ENCODE measurements at regions not wholly inside any gene's neighbourhood (a gene's known extent, or its start where the extent isn't known, plus 50 kb on each side); places are given as distances from the start of the nearest gene placed in this dataset.
"Not testable (repeated sequence)": the region's sequence is repeated elsewhere in the genome, so short reads cannot be mapped to it uniquely, and the experiment has no call there.

DNA sequence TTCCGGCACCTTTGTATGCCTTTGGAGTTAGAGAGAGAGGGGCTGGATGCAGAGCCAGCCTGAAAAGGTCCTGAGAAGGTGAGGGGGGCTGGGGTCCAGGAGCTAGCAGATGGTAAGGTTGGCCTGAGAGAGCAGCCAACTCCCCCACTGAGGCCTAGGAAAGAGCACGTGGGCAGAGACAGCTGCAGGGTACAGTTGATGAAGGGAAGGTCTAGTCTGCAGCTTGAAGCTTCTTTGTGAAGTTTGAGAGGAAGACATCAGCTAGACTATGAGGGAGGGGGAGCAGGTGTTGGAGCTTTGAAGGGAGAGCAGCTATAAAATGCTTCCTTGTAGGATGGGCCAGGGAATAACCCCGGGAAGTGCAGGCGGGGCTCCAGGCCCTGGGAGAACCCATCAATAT lies 289.3 kb upstream of the AMIGO2 start:
- TF ChIP-seq, protein P1, sequence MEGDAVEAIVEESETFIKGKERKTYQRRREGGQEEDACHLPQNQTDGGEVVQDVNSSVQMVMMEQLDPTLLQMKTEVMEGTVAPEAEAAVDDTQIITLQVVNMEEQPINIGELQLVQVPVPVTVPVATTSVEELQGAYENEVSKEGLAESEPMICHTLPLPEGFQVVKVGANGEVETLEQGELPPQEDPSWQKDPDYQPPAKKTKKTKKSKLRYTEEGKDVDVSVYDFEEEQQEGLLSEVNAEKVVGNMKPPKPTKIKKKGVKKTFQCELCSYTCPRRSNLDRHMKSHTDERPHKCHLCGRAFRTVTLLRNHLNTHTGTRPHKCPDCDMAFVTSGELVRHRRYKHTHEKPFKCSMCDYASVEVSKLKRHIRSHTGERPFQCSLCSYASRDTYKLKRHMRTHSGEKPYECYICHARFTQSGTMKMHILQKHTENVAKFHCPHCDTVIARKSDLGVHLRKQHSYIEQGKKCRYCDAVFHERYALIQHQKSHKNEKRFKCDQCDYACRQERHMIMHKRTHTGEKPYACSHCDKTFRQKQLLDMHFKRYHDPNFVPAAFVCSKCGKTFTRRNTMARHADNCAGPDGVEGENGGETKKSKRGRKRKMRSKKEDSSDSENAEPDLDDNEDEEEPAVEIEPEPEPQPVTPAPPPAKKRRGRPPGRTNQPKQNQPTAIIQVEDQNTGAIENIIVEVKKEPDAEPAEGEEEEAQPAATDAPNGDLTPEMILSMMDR (conservative IDR thresholded peaks at IDR 0.05; ENCODE audit: low read depth, low read length): no peak
- DNase-seq (ENCODE audit: low read depth): no peak
- H3K4me3 ChIP-seq (ENCODE audit: low read depth, low read length): no peak overlapping the region

DNA sequence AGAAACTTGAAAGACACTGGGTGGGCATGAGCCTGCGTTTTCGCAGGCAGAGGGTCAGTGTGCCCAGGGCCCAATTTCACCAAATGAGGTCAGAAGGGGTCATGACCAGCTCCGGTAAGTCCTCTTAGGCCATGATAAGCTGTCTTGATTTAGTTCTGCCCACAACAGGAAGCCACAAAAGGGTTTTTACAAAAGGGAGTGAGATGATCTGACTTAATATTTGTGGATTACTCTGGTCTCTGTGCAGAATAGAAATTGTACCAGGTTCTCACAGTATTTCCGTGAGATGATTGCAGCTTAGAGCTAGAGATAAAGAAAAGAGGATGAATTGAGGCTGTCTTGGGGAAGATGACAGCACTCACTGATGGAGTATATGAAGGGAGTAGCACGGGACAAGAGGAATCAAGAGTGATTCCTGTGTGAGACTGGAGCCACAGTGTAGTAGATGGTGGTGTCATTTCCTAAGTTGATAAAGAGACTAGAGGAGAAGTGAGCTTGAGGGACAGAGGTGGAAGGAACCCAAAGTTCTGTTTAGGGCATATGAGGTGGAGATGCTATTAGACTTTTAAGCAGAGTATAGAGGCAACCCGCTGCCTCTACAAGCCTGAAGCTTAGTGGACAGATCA lies 288.3 kb upstream of the AMIGO2 start:
- TF ChIP-seq, protein P1 (conservative IDR thresholded peaks at IDR 0.05; ENCODE audit: low read depth, low read length): no peak
- no peak for DNase-seq (ENCODE audit: low read depth)
- no peak overlapping the region for H3K4me3 ChIP-seq (ENCODE audit: low read depth, low read length)

DNA sequence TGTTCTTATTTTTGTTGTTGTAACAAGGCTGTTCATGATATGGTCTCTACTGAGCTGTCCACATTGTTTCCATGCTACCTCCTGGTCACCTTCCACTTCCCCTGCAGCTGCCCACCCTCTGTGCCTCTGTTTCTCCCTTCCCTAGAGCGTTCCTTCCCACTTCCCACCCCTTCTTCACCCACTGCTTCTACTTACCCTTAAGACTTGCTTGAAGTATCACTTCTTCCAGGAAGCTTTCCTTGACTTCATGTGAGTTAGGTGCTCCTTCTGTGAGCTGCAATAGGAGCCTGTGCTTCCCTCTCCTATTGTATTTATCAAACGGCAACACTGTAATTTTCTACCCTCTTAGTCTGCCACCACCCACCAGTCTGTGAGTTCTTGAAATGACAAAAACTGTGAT lies 286.8 kb upstream of the AMIGO2 start:
- TF ChIP-seq, protein P1 (conservative IDR thresholded peaks at IDR 0.05; ENCODE audit: low read depth, low read length): no peak
- no peak for DNase-seq (ENCODE audit: low read depth)
- H3K4me3 ChIP-seq (ENCODE audit: low read depth, low read length): no peak overlapping the region

DNA sequence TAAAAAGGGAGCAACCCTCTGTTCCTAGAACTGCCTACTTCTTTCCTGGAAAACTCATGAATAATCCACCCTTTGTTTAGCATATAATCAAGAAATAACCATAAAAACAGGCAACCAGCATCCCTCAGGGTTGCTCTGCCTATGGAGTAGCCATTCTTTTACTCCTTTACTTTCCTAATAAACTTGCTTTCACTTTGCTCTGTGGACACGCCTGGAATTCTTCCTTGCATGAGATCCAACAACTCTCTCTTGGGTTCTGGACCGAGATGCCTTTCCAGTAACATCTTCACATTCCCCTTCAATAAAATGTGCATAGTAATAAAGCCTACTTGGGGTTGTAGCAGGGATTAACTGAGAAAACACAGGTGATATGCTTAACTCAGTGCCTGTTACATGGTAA lies 286.4 kb upstream of the AMIGO2 start:
- DNase-seq (ENCODE audit: low read depth): no peak
- TF ChIP-seq, protein P1 (conservative IDR thresholded peaks at IDR 0.05; ENCODE audit: low read depth, low read length): no peak
- no peak overlapping the region for H3K4me3 ChIP-seq (ENCODE audit: low read depth, low read length)

DNA sequence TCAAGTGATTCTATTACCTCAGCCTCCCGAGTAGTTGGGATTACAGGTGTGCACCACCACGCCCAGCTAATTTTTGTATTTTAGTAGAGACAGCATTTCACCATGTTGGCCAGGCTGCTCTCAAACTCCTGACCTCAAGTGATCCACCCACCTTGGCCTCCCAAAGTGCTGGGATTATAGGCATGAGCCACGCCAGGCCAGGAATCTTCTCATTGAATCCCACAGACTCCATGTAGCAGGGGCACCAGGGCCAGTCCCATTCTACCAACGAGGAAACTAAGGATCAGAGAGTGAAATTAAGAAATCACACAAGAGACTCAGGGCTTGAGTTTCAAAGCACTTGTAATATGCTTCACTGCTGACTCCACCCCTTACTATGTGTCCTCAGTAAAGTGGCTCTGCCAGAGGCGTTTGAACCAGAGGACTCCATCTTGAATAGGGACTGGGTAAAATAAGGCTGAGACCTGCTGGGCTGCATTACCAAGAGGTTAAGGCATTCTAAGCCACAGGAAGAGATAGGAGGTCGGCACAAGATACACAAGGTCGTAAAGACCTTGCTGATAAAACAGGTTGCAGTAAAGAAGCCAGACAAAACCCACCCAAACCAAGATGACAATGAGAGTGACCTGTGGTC lies 285.8 kb upstream of the AMIGO2 start:
- DNase-seq (ENCODE audit: low read depth): not testable (repeated sequence)

DNA sequence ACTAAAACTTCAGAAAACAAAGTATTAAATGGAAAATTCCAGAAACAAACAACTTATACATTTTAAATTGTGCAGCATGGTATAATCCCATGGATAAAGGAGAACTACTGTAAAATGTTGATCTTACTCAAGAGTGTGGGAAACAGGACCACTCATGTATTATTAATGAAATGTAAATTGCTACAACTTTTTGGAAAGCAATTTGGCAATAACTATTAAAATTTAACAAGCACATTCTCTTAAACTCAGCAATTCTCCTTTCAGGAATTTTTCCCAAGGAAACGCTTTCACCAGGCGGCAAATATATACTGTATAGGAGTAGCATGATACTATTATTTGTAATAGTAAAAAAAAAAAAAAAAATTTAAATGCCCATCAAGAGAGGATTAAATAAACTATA lies 284.5 kb upstream of the AMIGO2 start:
- DNase-seq (ENCODE audit: low read depth): no peak
- H3K4me3 ChIP-seq (ENCODE audit: low read depth, low read length): no peak overlapping the region
- TF ChIP-seq, protein P1 (conservative IDR thresholded peaks at IDR 0.05; ENCODE audit: low read depth, low read length): no peak

More for the DNA sequence above, 285.8 kb upstream of the AMIGO2 start:
- H3K4me3 ChIP-seq (ENCODE audit: low read depth, low read length): not testable (repeated sequence)

DNA sequence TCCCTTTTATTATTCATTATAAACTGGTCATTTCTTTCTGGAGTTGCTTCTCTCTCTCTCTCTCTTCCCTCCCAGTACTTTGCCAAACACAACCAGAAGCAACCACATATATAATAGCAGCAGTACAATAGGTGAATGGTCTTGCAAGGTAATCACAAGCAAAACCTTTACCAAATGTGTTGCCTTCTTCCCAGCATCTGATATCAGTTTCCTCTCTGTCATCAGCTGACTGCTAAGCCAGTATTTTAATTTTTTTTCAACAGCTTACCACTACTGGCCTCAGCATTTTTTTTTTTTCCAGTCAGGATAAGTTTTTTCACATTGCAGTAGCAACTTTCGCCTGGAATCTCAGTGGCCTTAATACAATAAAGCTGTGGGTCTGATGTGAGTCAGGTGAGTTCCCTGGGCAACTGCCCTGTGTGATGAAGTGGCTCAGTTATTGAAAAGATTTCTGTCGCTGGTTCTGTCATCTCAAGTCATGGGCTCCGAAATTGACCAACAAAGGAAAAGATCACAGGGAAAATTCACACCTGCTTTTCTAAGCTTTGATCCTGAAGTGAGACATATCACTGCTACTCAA lies 282.5 kb upstream of the AMIGO2 start:
- TF ChIP-seq, protein P1 (conservative IDR thresholded peaks at IDR 0.05; ENCODE audit: low read depth, low read length): no peak
- DNase-seq (ENCODE audit: low read depth): no peak
- H3K4me3 ChIP-seq (ENCODE audit: low read depth, low read length): no peak overlapping the region

Data from choroid plexus epithelial cell (primary cell).